OCI-LY1 (cell line): ENCODE measurements at regions not wholly inside any gene's neighbourhood (a gene's known extent, or its start where the extent isn't known, plus 50 kb on each side); places are given as distances from the start of the nearest gene placed in this dataset.

ENCODE experiments used
- H2AFZ ChIP-seq: fragments of 200-600 bp; sonication (generic), shearing (Covaris generic); 2 replicates; pipeline ENCODE4 v1.6.0; 2014; ENCODE audit warnings: antibody characterized with exemption, mild to moderate bottlenecking, low read length
- H3F3A ChIP-seq: fragments of 200-600 bp; sonication (generic), shearing (Covaris generic); 2 replicates; pipeline ENCODE4 v1.6.0; 2014; ENCODE audit warnings: mild to moderate bottlenecking, antibody characterized with exemption, low read length, moderate library complexity; ENCODE audit not compliant: insufficient read depth
- H3K27ac ChIP-seq: fragments of 200-600 bp; sonication (generic); 2 replicates; pipeline ENCODE4 v1.5.1; 2014; ENCODE audit warnings: low read length, mixed run types, mild to moderate bottlenecking, low read depth; ENCODE audit not compliant: poor library complexity, severe bottlenecking
- H3K27me3 ChIP-seq: fragments of 200-600 bp; sonication (generic); 2 replicates; pipeline ENCODE4 v1.6.0; 2014; ENCODE audit warnings: antibody characterized with exemption, mild to moderate bottlenecking, low read length, moderate library complexity; ENCODE audit not compliant: insufficient read depth
- H3K36me3 ChIP-seq: fragments of 200-600 bp; sonication (generic); 2 replicates; pipeline ENCODE4 v1.6.1; 2014; ENCODE audit warnings: mild to moderate bottlenecking, antibody characterized with exemption, low read length, moderate library complexity, mixed read lengths; ENCODE audit not compliant: insufficient read depth
- H3K4me1 ChIP-seq: fragments of 200-600 bp; sonication (generic); 2 replicates; pipeline ENCODE4 v1.5.1; 2014; ENCODE audit warnings: mild to moderate bottlenecking, low read length, moderate library complexity; ENCODE audit not compliant: insufficient read depth, severe bottlenecking
- H3K4me2 ChIP-seq: fragments of 200-600 bp; sonication (generic), shearing (Covaris generic); 2 replicates; pipeline ENCODE4 v1.6.1; 2014; ENCODE audit warnings: low read length
- H3K4me3 ChIP-seq: fragments of 200-600 bp; sonication (generic); 2 replicates; pipeline ENCODE4 v1.5.1; 2014; ENCODE audit warnings: low read length, low read depth, mild to moderate bottlenecking, mixed read lengths; ENCODE audit not compliant: poor library complexity, severe bottlenecking
- H3K79me2 ChIP-seq: fragments of 200-600 bp; shearing (Covaris generic); 2 replicates; pipeline ENCODE4 v1.6.1; 2016; ENCODE audit warnings: mixed run types, low read length, mixed read lengths; ENCODE audit not compliant: insufficient read depth
- H3K9ac ChIP-seq: fragments of 200-600 bp; sonication (generic), shearing (Covaris generic); 2 replicates; pipeline ENCODE4 v1.6.1; 2014; ENCODE audit warnings: mild to moderate bottlenecking, low read length, mixed read lengths
- H3K9me2 ChIP-seq: fragments of 200-600 bp; sonication (generic), shearing (Covaris generic); 2 replicates; pipeline ENCODE4 v1.6.1; 2014; ENCODE audit warnings: low read depth, mild to moderate bottlenecking, low read length, mixed read lengths
- H3K9me3 ChIP-seq: fragments of 200-600 bp; shearing (Covaris generic); 2 replicates; pipeline ENCODE4 v1.6.1; 2014; ENCODE audit warnings: low read length, mixed read lengths
- H4K20me1 ChIP-seq: fragments of 200-600 bp; sonication (generic), shearing (Covaris generic); 2 replicates; pipeline ENCODE4 v1.6.0; 2016; ENCODE audit warnings: mild to moderate bottlenecking, low read length; ENCODE audit not compliant: insufficient read depth
- CTCF ChIP-seq: fragments of 200-600 bp; sonication (generic), shearing (Covaris generic); IDR thresholded peaks from 2 replicates; pipeline ENCODE4 v1.5.1; 2017; ENCODE audit warnings: mild to moderate bottlenecking, antibody characterized with exemption, low read length, moderate library complexity, mixed read lengths
- EZH2 ChIP-seq: fragments of 200-600 bp; sonication (generic), shearing (Covaris generic); IDR thresholded peaks from 2 replicates; pipeline ENCODE4 v1.8.0; 2017; ENCODE audit warnings: borderline replicate concordance, mixed run types, mild to moderate bottlenecking, antibody characterized with exemption, low read length, moderate library complexity, mixed read lengths

- no peaks in the 10 kb centered on the region for H3F3A ChIP-seq
- H3K4me3 ChIP-seq = no peak overlapping the region
- no peak overlapping the region for H3K27ac ChIP-seq
- no peaks in the 10 kb centered on the region for H3K9me3 ChIP-seq
- TF ChIP-seq CTCF (no peak), EZH2 (no peak)
- H3K9ac ChIP-seq = no peak overlapping the region
- no peaks in the 10 kb centered on the region for H3K79me2 ChIP-seq
- no peaks in the 10 kb centered on the region for H3K9me2 ChIP-seq
- H3K27me3 ChIP-seq = no peaks in the 10 kb centered on the region
- H3K36me3 ChIP-seq = no peaks in the 10 kb centered on the region
- no peaks in the 10 kb centered on the region for H4K20me1 ChIP-seq
- H3K4me1 ChIP-seq = no peaks in the 10 kb centered on the region
- no peak overlapping the region for H2AFZ ChIP-seq
- H3K4me2 ChIP-seq = no peak overlapping the region
These were observed 112.1 kb upstream of the SSTR4 start for GRCh38 chr20:22922987-22923386.

DNA sequence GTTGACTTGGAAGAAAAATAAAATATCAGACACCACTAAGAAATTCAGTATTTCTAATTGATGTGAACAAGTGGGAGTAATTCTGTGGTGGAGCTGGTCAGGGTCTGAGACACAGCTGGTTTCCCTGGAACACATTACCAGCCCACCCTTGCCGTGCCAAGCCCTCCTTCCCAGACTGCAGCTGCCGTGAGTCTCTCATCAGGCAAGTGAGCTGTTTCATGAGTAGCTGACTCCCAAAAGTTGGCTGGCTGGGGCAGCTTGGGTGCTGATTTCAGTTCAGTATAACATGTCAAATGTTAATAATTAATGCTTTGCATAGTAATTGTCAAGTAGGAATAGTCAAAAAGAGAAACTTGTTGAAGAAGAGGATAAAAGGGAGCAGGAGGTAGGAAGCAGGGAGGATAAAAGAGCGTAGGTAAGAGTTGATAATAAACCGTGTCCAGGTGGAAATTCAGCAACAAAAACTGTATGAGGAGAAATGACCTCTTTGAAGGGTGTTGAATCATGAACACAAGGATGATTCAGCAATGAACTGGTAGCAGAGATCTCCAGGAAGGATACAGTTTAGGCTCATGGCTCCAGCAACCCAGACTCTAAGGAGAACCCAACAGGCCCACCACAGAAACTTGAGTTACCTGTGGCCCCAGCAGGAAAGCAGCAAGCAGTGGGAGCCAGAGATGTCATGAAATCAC, 110.9 kb upstream of the SSTR4 start:
- no peak overlapping the region for H2AFZ ChIP-seq
- H3F3A ChIP-seq = no peaks in the 10 kb centered on the region
- TF ChIP-seq CTCF = no peak
- no peak for TF ChIP-seq EZH2
- no peaks in the 10 kb centered on the region for H3K79me2 ChIP-seq
- no peaks in the 10 kb centered on the region for H3K4me1 ChIP-seq
- H3K9me3 ChIP-seq = no peaks in the 10 kb centered on the region
- H4K20me1 ChIP-seq = no peaks in the 10 kb centered on the region
- H3K4me2 ChIP-seq = no peak overlapping the region
- H3K4me3 ChIP-seq = no peak overlapping the region
- no peak overlapping the region for H3K9ac ChIP-seq
- no peaks in the 10 kb centered on the region for H3K27me3 ChIP-seq
- no peak overlapping the region for H3K27ac ChIP-seq
- no peaks in the 10 kb centered on the region for H3K36me3 ChIP-seq
- H3K9me2 ChIP-seq = no peaks in the 10 kb centered on the region

DNA sequence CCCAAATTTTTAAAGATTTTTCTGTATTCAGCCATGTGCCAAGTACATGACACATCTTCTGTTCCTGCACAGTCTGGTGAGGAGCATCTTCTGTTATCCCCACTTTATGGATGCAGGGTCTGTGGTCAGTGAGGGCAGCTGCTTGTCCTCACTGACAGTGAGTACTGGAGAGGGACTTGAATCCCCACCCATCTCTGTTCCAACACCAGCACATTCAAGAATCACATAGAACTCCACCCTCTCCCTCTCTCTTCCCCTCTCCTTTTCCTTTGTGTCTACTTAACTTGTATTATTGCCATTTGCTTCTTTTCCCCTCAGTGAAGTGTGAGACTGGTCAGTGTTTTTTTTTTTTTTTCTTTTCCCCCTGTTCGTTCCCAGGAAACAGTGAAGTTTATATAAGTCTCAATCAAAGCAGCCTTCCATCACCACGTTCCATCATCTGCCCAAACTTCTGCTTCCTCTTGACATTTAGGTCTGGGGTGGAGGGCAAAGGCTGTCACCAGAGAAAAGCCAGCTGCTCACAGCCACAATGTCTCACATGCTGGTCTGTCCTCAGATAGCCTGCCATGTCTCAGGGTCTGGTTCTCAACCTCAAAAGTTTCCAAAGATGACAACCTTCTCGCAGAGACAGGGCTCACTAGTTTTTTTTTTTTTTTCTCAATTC, 110.0 kb upstream of the SSTR4 start:
- TF ChIP-seq CTCF (no peak), EZH2 (no peak)
- Histone ChIP-seq H3K36me3 (no peaks in the 10 kb centered on the region), H3K79me2 (no peaks in the 10 kb centered on the region), H3F3A (no peaks in the 10 kb centered on the region), H2AFZ (no peak overlapping the region), H3K9me3 (no peaks in the 10 kb centered on the region), H3K27ac (no peak overlapping the region), H3K9ac (no peak overlapping the region), H3K4me1 (no peaks in the 10 kb centered on the region), H3K4me3 (no peak overlapping the region), H3K27me3 (no peaks in the 10 kb centered on the region), H4K20me1 (no peaks in the 10 kb centered on the region), H3K4me2 (no peak overlapping the region), H3K9me2 (no peaks in the 10 kb centered on the region)
